Memory B cell (primary cell): ENCODE measurements at regions not wholly inside any gene's neighbourhood (a gene's known extent, or its start where the extent isn't known, plus 50 kb on each side); places are given as distances from the start of the nearest gene placed in this dataset.
"Not testable (repeated sequence)": the region's sequence is repeated elsewhere in the genome, so short reads cannot be mapped to it uniquely, and the experiment has no call there.

ENCODE experiments used
- ATAC-seq: fragments of 150-1000 bp; cut with Tn5 transposase; 2 replicates; pipeline ENCODE4 v1.10.0; 2021; ENCODE audit warnings: low read depth, mild to moderate bottlenecking, moderate library complexity
- DNase-seq, 2 donors: peaks; one replicate each; pipeline ENCODE4 v3.0.0; 2022; ENCODE audit warnings: low spot score in 2 of 2
- H3K27ac Mint-ChIP-seq: one replicate; pipeline ENCODE4 v1.8.0; 2022; ENCODE audit warnings: mild to moderate bottlenecking, moderate library complexity, mixed read lengths
- H3K27me3 Mint-ChIP-seq: one replicate; pipeline ENCODE4 v1.8.0; 2022; ENCODE audit warnings: mixed read lengths
- H3K36me3 Mint-ChIP-seq: one replicate; pipeline ENCODE4 v1.8.0; 2022; ENCODE audit warnings: mild to moderate bottlenecking, mixed read lengths
- H3K4me1 Mint-ChIP-seq: one replicate; pipeline ENCODE4 v1.8.0; 2022; ENCODE audit warnings: mixed read lengths
- H3K4me3 Mint-ChIP-seq: one replicate; pipeline ENCODE4 v1.8.0; 2022; ENCODE audit warnings: mild to moderate bottlenecking, moderate library complexity, mixed read lengths
- H3K9me3 Mint-ChIP-seq: one replicate; pipeline ENCODE4 v1.8.0; 2022; ENCODE audit warnings: mixed read lengths

DNA sequence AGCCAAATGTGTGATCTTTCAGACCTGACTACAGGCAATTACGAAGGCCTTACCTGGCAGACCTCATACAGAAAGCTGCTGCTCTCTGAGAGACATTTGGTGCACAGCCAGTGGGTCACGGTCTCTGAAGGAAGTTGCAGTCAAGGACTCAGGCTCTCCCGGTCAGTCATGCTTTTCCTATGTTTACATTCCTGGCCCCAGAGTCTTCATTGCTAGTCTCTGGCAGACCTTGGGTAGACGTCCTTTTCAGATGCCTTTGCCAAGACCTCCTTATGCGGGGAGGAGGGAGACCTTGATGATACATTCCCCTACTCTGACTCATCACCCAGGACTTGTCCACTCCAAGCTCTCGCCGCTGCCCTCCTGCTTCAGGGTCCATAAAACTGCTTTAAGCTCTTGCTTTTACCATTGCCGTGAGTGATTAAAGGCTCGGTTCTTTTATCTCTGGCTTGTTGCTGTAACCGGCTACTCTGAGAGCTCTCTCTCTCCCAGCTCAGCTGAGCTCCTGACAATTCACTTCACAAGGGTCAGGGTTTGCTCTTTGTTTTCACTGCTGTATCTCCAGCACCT, 62.0 kb upstream of the SLC35F5 start:
- Mint-ChIP-seq H3K4me3 (no peak overlapping the region), H3K27ac (no peak overlapping the region), H3K9me3 (no peaks in the 10 kb centered on the region), H3K36me3 (peaks cover 5% of the 10 kb centered on the region), H3K27me3 (no peaks in the 10 kb centered on the region), H3K4me1 (no peaks in the 10 kb centered on the region)
- ATAC-seq, result no peak
- DNase-seq, result no peak

DNA sequence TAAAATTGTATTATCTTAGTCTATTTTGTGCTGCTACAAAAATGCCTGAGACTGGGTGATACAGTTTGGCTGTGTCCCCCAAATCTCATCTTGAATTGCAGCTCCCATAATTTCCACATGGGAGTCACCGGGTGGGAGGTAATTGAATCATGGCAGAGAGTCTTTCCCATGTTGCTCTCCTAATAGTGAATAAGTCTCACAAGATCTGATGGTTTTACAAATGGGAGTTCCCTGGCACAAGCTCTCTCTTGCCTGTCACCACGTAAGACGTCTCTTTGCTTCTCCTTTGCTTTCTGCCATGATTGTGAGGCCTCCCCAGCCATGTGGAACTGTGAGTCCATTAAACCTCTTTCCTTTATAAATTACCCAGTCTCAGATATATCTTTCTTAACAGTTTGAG, 57.0 kb upstream of the SLC35F5 start:
- not testable (repeated sequence) for H3K27me3 Mint-ChIP-seq, H3K4me1 Mint-ChIP-seq, H3K9me3 Mint-ChIP-seq, H3K27ac Mint-ChIP-seq, H3K4me3 Mint-ChIP-seq, DNase-seq, H3K36me3 Mint-ChIP-seq, ATAC-seq

DNA sequence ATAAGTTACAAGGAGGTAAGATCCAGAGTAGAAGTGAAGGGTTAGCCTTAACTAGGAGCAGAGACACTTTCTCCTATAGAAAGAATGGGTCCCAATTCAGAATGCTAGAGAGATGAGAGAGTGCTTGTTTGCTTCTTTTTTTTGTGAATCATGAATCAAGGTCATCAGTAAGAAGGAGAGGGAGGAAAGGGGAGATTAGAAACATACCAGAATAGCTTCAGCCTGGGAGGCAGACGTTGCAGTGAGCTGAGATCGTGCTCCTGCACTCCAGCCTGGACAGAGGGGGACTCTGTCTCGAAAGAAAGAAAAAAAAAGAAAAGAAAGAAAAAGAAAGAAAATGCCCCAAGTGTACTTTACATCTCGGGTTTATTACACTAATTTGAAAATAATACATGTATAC, 55.8 kb upstream of the SLC35F5 start:
- no peak overlapping the region for H3K4me3 Mint-ChIP-seq
- no peak for ATAC-seq
- H3K4me1 Mint-ChIP-seq, result no peaks in the 10 kb centered on the region
- H3K36me3 Mint-ChIP-seq, result peaks cover 8% of the 10 kb centered on the region
- H3K9me3 Mint-ChIP-seq, result no peaks in the 10 kb centered on the region
- no peak for DNase-seq
- no peak overlapping the region for H3K27ac Mint-ChIP-seq
- H3K27me3 Mint-ChIP-seq, result no peaks in the 10 kb centered on the region

DNA sequence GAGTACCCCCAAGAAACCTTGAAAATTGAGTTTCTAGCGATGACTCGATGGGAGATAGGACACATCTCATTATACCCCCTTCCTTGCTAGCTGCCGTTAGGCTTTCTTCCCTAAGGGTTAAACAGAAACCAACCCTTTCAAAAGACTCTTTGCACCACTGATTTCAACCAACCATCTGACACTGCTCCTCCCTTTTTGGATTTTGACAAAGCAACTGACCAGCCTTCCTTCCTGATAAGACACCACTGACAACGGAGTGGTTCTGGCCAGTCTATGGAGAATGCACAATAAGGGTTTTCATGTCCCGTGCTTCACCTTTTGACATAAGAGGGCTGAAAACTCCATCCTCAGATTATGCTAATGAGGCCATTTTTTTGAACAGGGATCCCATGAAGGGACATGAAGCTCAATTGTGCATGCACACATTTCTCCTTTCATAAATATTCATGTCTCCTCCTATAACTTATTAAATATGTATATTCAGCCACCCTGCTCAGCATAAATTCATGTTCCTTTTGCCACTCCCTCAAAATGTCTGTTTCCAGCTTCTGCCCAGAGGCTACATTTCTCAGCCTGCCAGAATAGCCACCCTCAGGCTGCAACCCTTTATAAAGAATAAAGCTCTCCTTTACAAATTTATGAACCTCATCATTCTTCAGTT, 52.8 kb upstream of the SLC35F5 start:
- H3K36me3 Mint-ChIP-seq, result peaks cover 8% of the 10 kb centered on the region

DNA sequence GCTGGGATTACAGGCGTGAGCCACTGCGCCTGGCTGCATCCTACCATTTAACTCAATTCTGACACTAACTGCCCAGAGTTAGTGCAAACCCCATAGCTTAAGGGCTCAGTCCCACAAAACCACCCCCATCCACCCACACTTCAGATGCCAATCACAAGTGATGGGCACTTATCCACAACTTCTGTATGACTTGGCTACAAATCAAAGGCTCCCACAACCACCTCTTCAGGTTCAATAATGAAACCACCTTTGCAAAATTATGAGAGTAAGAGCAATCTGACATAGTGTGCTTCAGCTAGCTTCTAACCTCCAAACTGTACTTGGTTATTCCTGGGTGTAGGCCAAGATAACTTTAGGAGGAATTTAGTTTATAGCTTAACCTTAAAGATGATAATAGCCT, 51.3 kb upstream of the SLC35F5 start:
- ATAC-seq (no peak), DNase-seq (no peak)
- H3K4me1 Mint-ChIP-seq, result no peaks in the 10 kb centered on the region
- no peak overlapping the region for H3K27ac Mint-ChIP-seq
- no peaks in the 10 kb centered on the region for H3K27me3 Mint-ChIP-seq
- H3K9me3 Mint-ChIP-seq, result no peaks in the 10 kb centered on the region
- no peak overlapping the region for H3K4me3 Mint-ChIP-seq
- H3K36me3 Mint-ChIP-seq, result peaks cover 7% of the 10 kb centered on the region

More for the DNA sequence above, 52.8 kb upstream of the SLC35F5 start:
- ATAC-seq (no peak), DNase-seq (no peak)
- Mint-ChIP-seq H3K4me3 (no peak overlapping the region), H3K4me1 (no peaks in the 10 kb centered on the region), H3K27me3 (no peaks in the 10 kb centered on the region), H3K9me3 (no peaks in the 10 kb centered on the region), H3K27ac (no peak overlapping the region)

GRCh38 chr2:113806217-113806913, 49.9 kb upstream of the SLC35F5 start:
- Mint-ChIP-seq H3K27me3 (no peaks in the 10 kb centered on the region), H3K36me3 (no peaks in the 10 kb centered on the region), H3K4me3 (no peak overlapping the region), H3K9me3 (no peaks in the 10 kb centered on the region), H3K27ac (no peak overlapping the region), H3K4me1 (no peaks in the 10 kb centered on the region)
- ATAC-seq, result no peak
- DNase-seq, result no peak
